HEK293 (cell line): ENCODE measurements at regions not wholly inside any gene's neighbourhood (a gene's known extent, or its start where the extent isn't known, plus 50 kb on each side); places are given as distances from the start of the nearest gene placed in this dataset.

ENCODE experiments used
- CTCF ChIA-PET: fragments of 350-600 bp; formaldehyde crosslinking; extraction: SDS; loops from one replicate; lab custom pipeline; 2021; ENCODE audit warnings: antibody characterized with exemption; lab: Yijun Ruan, JAX
- POLR2A ChIA-PET: fragments of 300-600 bp; formaldehyde crosslinking; extraction: SDS; loops from one replicate; lab custom pipeline; 2020; ENCODE audit warnings: antibody characterized with exemption, inconsistent platforms; lab: Yijun Ruan, JAX
- H3K27ac ChIP-seq: fragments of 200-500 bp; sonication (Bioruptor generic); 2 replicates; pipeline ENCODE4 v1.5.1; 2014; ENCODE audit warnings: low read depth, low read length, control low read depth, inconsistent platforms; ENCODE audit errors: extremely low read depth
- H3K36me3 ChIP-seq, 2 experiments: fragments of 200-500 bp in 1 of 2; sonication (Bioruptor generic) in 1 of 2; 1 replicate in 1 of 2; 2 replicates in 1 of 2; pipeline ENCODE4 v1.5.1; 2014 to 2017; ENCODE audit warnings: inconsistent platforms in 2 of 2, low read length in 2 of 2; ENCODE audit not compliant: control insufficient read depth in 2 of 2, insufficient read depth in 1 of 2
- H3K4me1 ChIP-seq: fragments of 200-500 bp; sonication (Bioruptor generic); 2 replicates; pipeline ENCODE4 v1.5.1; 2014; ENCODE audit warnings: mild to moderate bottlenecking, low read length, inconsistent platforms; ENCODE audit not compliant: control insufficient read depth, insufficient read depth
- H3K4me3 ChIP-seq: 2 replicates; pipeline ENCODE4 v1.5.1; 2011; ENCODE audit warnings: low read depth, mild to moderate bottlenecking, control low read depth, low read length, moderate library complexity
- H3K9me3 ChIP-seq: fragments of 200-500 bp; sonication (Bioruptor generic); 2 replicates; pipeline ENCODE4 v1.5.1; 2014; ENCODE audit warnings: low read depth, low read length, inconsistent platforms; ENCODE audit not compliant: control insufficient read depth, insufficient read depth
- FEZF1 ChIP-seq: fragments of 450-650 bp; formaldehyde crosslinking; IDR thresholded peaks from 2 replicates; pipeline ENCODE4 v1.5.1; 2016; ENCODE audit warnings: missing biosample characterization, missing genetic modification characterization
- KLF16 ChIP-seq: fragments of 450-650 bp; formaldehyde crosslinking; IDR thresholded peaks from 2 replicates; pipeline ENCODE4 v1.5.1; 2017; ENCODE audit warnings: missing biosample characterization, missing genetic modification characterization
- MYNN ChIP-seq: fragments of 450-650 bp; formaldehyde crosslinking; IDR thresholded peaks from 2 replicates; pipeline ENCODE4 v1.5.1; 2016; ENCODE audit warnings: missing biosample characterization, missing genetic modification characterization, borderline replicate concordance
- SP2 ChIP-seq: fragments of 450-650 bp; formaldehyde crosslinking; IDR thresholded peaks from 2 replicates; pipeline ENCODE4 v1.5.1; 2016; ENCODE audit warnings: missing biosample characterization, missing genetic modification characterization
- ZBTB10 ChIP-seq: fragments of 450-650 bp; formaldehyde crosslinking; IDR thresholded peaks from 2 replicates; pipeline ENCODE4 v1.5.1; 2016; ENCODE audit warnings: missing biosample characterization, missing genetic modification characterization
- ZBTB7A ChIP-seq: fragments of 450-650 bp; formaldehyde crosslinking; IDR thresholded peaks from 2 replicates; pipeline ENCODE4 v1.5.1; 2016; ENCODE audit warnings: low read depth, missing biosample characterization, missing genetic modification characterization
- ZFP69B ChIP-seq: fragments of 450-650 bp; formaldehyde crosslinking; IDR thresholded peaks from 2 replicates; pipeline ENCODE4 v1.5.1; 2016; ENCODE audit warnings: missing biosample characterization, missing genetic modification characterization
- ZNF112 ChIP-seq: fragments of 450-650 bp; formaldehyde crosslinking; IDR thresholded peaks from 2 replicates; pipeline ENCODE4 v1.5.0; 2017; ENCODE audit warnings: missing biosample characterization, missing genetic modification characterization
- ZNF121 ChIP-seq: fragments of 450-650 bp; formaldehyde crosslinking; IDR thresholded peaks from 2 replicates; pipeline ENCODE4 v1.5.1; 2016; ENCODE audit warnings: missing biosample characterization, missing genetic modification characterization
- ZNF16 ChIP-seq: fragments of 450-650 bp; formaldehyde crosslinking; IDR thresholded peaks from 2 replicates; pipeline ENCODE4 v1.5.1; 2016; ENCODE audit warnings: low read depth, missing biosample characterization, missing genetic modification characterization
- ZNF426 ChIP-seq: fragments of 450-650 bp; formaldehyde crosslinking; IDR thresholded peaks from 2 replicates; pipeline ENCODE4 v1.5.1; 2017; ENCODE audit warnings: missing biosample characterization, missing genetic modification characterization, mild to moderate bottlenecking, inconsistent platforms, moderate library complexity
- ZNF473 ChIP-seq: fragments of 450-650 bp; formaldehyde crosslinking; IDR thresholded peaks from 2 replicates; pipeline ENCODE4 v1.5.1; 2017; ENCODE audit warnings: missing biosample characterization, missing genetic modification characterization
- ZNF510 ChIP-seq: fragments of 450-650 bp; formaldehyde crosslinking; IDR thresholded peaks from 2 replicates; pipeline ENCODE4 v1.5.1; 2018; ENCODE audit warnings: mild to moderate bottlenecking, missing genetic modification characterization, missing biosample characterization; ENCODE audit not compliant: insufficient replicate concordance
- ZNF513 ChIP-seq: fragments of 450-650 bp; IDR thresholded peaks from 2 replicates; pipeline ENCODE4 v1.5.1; 2018; ENCODE audit warnings: missing biosample characterization, missing genetic modification characterization
- ZNF544 ChIP-seq: fragments of 450-650 bp; formaldehyde crosslinking; IDR thresholded peaks from 2 replicates; pipeline ENCODE4 v1.5.0; 2017; ENCODE audit warnings: missing biosample characterization, missing genetic modification characterization
- ZNF580 ChIP-seq: fragments of 450-650 bp; formaldehyde crosslinking; IDR thresholded peaks from 2 replicates; pipeline ENCODE4 v1.5.1; 2016; ENCODE audit warnings: missing biosample characterization, missing genetic modification characterization
- ZNF585B ChIP-seq: fragments of 450-650 bp; formaldehyde crosslinking; IDR thresholded peaks from 2 replicates; pipeline ENCODE4 v1.5.1; 2016; ENCODE audit warnings: missing biosample characterization, missing genetic modification characterization
- ZNF610 ChIP-seq: fragments of 450-650 bp; formaldehyde crosslinking; IDR thresholded peaks from 2 replicates; pipeline ENCODE4 v1.5.1; 2016; ENCODE audit warnings: missing biosample characterization, missing genetic modification characterization, borderline replicate concordance
- ZNF624 ChIP-seq: fragments of 450-650 bp; formaldehyde crosslinking; IDR thresholded peaks from 2 replicates; pipeline ENCODE4 v1.5.1; 2017; ENCODE audit warnings: missing biosample characterization, missing genetic modification characterization
- ZSCAN30 ChIP-seq: fragments of 450-650 bp; IDR thresholded peaks from 2 replicates; pipeline ENCODE4 v1.5.1; 2018; ENCODE audit warnings: missing biosample characterization, mild to moderate bottlenecking, missing genetic modification characterization, moderate library complexity
- TF ChIP-seq, protein P1 (sequence below): fragments of 450-650 bp; formaldehyde crosslinking; IDR thresholded peaks from 2 replicates; pipeline ENCODE4 v1.5.1; 2016; ENCODE audit warnings: missing biosample characterization, missing genetic modification characterization
- TF ChIP-seq, protein P2 (sequence below): fragments of 450-650 bp; formaldehyde crosslinking; IDR thresholded peaks from 2 replicates; pipeline ENCODE4 v1.5.1; 2017; ENCODE audit warnings: missing biosample characterization, mild to moderate bottlenecking, missing genetic modification characterization, moderate library complexity

GRCh38 chr11:24070435-24070834 is 426.4 kb upstream of the LUZP2 start:
- H3K4me1 ChIP-seq: no peaks in the 10 kb centered on the region
- ChIA-PET CTCF (interaction anchor here (0.6 kb wide), 1 partner anchor 1662 kb away, joined by 3 read pairs; no protein-coding TSS in a partner anchor), POLR2A (no interaction called here)
- H3K27ac ChIP-seq: no peak overlapping the region
- no peak overlapping the region for H3K4me3 ChIP-seq
- no peaks in the 10 kb centered on the region for H3K9me3 ChIP-seq
- no peak for TF ChIP-seq ZNF121 (tag by site-specific recombination)
- no peak for TF ChIP-seq MYNN (tag by site-specific recombination)
- TF ChIP-seq ZNF585B (tag by site-specific recombination): no peak
- TF ChIP-seq, protein P1, sequence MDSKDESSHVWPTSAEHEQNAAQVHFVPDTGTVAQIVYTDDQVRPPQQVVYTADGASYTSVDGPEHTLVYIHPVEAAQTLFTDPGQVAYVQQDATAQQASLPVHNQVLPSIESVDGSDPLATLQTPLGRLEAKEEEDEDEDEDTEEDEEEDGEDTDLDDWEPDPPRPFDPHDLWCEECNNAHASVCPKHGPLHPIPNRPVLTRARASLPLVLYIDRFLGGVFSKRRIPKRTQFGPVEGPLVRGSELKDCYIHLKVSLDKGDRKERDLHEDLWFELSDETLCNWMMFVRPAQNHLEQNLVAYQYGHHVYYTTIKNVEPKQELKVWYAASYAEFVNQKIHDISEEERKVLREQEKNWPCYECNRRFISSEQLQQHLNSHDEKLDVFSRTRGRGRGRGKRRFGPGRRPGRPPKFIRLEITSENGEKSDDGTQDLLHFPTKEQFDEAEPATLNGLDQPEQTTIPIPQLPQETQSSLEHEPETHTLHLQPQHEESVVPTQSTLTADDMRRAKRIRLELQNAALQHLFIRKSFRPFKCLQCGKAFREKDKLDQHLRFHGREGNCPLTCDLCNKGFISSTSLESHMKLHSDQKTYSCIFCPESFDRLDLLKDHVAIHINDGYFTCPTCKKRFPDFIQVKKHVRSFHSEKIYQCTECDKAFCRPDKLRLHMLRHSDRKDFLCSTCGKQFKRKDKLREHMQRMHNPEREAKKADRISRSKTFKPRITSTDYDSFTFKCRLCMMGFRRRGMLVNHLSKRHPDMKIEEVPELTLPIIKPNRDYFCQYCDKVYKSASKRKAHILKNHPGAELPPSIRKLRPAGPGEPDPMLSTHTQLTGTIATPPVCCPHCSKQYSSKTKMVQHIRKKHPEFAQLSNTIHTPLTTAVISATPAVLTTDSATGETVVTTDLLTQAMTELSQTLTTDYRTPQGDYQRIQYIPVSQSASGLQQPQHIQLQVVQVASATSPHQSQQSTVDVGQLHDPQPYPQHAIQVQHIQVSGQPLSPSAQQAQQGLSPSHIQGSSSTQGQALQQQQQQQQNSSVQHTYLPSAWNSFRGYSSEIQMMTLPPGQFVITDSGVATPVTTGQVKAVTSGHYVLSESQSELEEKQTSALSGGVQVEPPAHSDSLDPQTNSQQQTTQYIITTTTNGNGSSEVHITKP (tag by site-specific recombination): no peak
- TF ChIP-seq ZNF112: no peak
- no peak for TF ChIP-seq ZNF624
- TF ChIP-seq SP2: no peak
- H3K36me3 ChIP-seq: no peaks in the 10 kb centered on the region

DNA sequence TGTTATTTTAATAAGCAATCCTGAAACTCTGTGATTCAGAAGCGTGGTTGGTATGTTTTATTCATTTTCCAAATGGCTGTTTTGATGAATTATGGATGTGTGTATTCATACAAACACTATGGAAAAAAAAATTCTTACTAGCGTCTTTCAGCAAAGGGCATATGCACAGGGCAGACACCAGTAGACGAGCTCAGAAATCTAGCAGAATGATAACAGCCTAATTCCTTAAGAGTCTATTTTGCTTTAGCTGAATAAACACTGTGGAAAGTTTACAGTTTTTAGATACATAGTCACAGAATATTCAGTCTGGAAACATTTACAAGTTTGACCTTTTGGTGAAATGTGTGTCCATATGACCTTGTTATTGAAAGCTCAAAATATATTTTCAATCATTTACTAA is 418.8 kb upstream of the LUZP2 start:
- POLR2A ChIA-PET: no interaction called here
- Histone ChIP-seq H3K9me3 (no peaks in the 10 kb centered on the region), H3K4me3 (no peak overlapping the region), H3K36me3 (no peaks in the 10 kb centered on the region), H3K4me1 (no peaks in the 10 kb centered on the region), H3K27ac (no peak overlapping the region)
- TF ChIP-seq ZBTB7A: no peak
- CTCF ChIA-PET: no interaction called here

GRCh38 chr11:24082241-24082640 is 414.6 kb upstream of the LUZP2 start:
- H3K9me3 ChIP-seq: no peaks in the 10 kb centered on the region
- no peak overlapping the region for H3K27ac ChIP-seq
- ChIA-PET CTCF (no interaction called here), POLR2A (interaction anchor here (0.6 kb wide), 1 partner anchor 631 kb away, joined by 3 read pairs; no protein-coding TSS in a partner anchor)
- no peaks in the 10 kb centered on the region for H3K4me1 ChIP-seq
- H3K36me3 ChIP-seq: no peaks in the 10 kb centered on the region
- H3K4me3 ChIP-seq: no peak overlapping the region
- TF ChIP-seq ZNF544 (tag by site-specific recombination) (no peak), ZNF510 (tag by site-specific recombination) (no peak), ZBTB10 (tag by site-specific recombination) (no peak), ZNF610 (tag by site-specific recombination) (no peak), ZNF513 (tag by site-specific recombination) (no peak), ZNF580 (tag by site-specific recombination) (no peak), ZSCAN30 (tag by site-specific recombination) (no peak), ZNF16 (tag by site-specific recombination) (no peak), ZNF426 (no peak), ZFP69B (tag by site-specific recombination) (no peak), FEZF1 (no peak), KLF16 (tag by site-specific recombination) (no peak), ZNF473 (tag by site-specific recombination) (no peak)
- TF ChIP-seq, protein P2, sequence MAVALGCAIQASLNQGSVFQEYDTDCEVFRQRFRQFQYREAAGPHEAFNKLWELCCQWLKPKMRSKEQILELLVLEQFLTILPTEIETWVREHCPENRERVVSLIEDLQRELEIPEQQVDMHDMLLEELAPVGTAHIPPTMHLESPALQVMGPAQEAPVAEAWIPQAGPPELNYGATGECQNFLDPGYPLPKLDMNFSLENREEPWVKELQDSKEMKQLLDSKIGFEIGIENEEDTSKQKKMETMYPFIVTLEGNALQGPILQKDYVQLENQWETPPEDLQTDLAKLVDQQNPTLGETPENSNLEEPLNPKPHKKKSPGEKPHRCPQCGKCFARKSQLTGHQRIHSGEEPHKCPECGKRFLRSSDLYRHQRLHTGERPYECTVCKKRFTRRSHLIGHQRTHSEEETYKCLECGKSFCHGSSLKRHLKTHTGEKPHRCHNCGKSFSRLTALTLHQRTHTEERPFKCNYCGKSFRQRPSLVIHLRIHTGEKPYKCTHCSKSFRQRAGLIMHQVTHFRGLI: no peak
